PC-9 (cell line): ENCODE measurements at regions not wholly inside any gene's neighbourhood (a gene's known extent, or its start where the extent isn't known, plus 50 kb on each side); places are given as distances from the start of the nearest gene placed in this dataset.

Source experiments
- BruUV-seq: library from RNA; stranded (reverse); fragments of 400-500 nt; replicated peaks from 2 replicates; lab custom pipeline; 2021; lab: Mats Ljungman, UMichigan
- CTCF ChIA-PET: fragments of 300-600 bp; sonication (Branson Sonifier 250); formaldehyde crosslinking; loops from one replicate; lab custom pipeline; 2022; ENCODE audit warnings: antibody characterized with exemption; lab: Charles Lee
- POLR2A ChIA-PET: fragments of 300-600 bp; sonication (Branson Sonifier 250); formaldehyde crosslinking; loops from one replicate; lab custom pipeline; 2022; ENCODE audit warnings: antibody characterized with exemption; ENCODE audit not compliant: unreplicated experiment; lab: Charles Lee
- DNase-seq, 2 experiments: peaks; one replicate each; pipeline versions ENCODE4 v3.0.0 to v3.0.0-alpha.2; 2015 to 2022; ENCODE audit warnings: mixed read lengths in 1 of 2
- H2AFZ ChIP-seq: fragments of 200-600 bp; sonication (generic); 2 replicates; pipeline ENCODE4 v1.8.1; 2017; ENCODE audit warnings: antibody characterized with exemption
- H3F3A ChIP-seq: fragments of 200-600 bp; sonication (generic); 2 replicates; pipeline ENCODE4 v1.8.1; 2017; ENCODE audit warnings: antibody characterized with exemption, mild to moderate bottlenecking, low read depth; ENCODE audit not compliant: insufficient read depth
- H3K27ac ChIP-seq: fragments of 200-600 bp; sonication (generic); 2 replicates; pipeline ENCODE4 v1.6.1; 2016; ENCODE audit warnings: mixed run types
- H3K27me3 ChIP-seq: fragments of 200-600 bp; sonication (generic); 2 replicates; pipeline ENCODE4 v1.6.1; 2016; ENCODE audit warnings: low read depth, mixed run types; ENCODE audit not compliant: insufficient read depth
- H3K36me3 ChIP-seq: fragments of 200-600 bp; sonication (generic); 2 replicates; pipeline ENCODE4 v1.6.1; 2016; ENCODE audit warnings: low read depth, mixed run types
- H3K4me1 ChIP-seq: fragments of 200-600 bp; sonication (generic); replicated peaks from 2 replicates; pipeline ENCODE4 v1.6.1; 2016; ENCODE audit warnings: mixed run types; ENCODE audit not compliant: insufficient read depth
- H3K4me2 ChIP-seq: fragments of 200-600 bp; sonication (generic); 2 replicates; pipeline ENCODE4 v1.6.1; 2017; ENCODE audit warnings: mixed run types
- H3K4me3 ChIP-seq: fragments of 200-600 bp; sonication (generic); 2 replicates; pipeline ENCODE4 v1.6.1; 2016; ENCODE audit warnings: mixed run types
- H3K79me2 ChIP-seq: fragments of 200-600 bp; sonication (generic); 2 replicates; pipeline ENCODE4 v1.6.1; 2017; ENCODE audit warnings: low read depth, mixed run types
- H3K9me2 ChIP-seq: fragments of 200-600 bp; sonication (generic); 2 replicates; pipeline ENCODE4 v1.8.1; 2017; ENCODE audit warnings: mild to moderate bottlenecking; ENCODE audit not compliant: insufficient read depth
- H3K9me3 ChIP-seq: fragments of 200-600 bp; sonication (generic); 2 replicates; pipeline ENCODE4 v1.8.1; 2016; ENCODE audit warnings: low read depth; ENCODE audit not compliant: insufficient read depth
- H4K20me1 ChIP-seq: fragments of 200-600 bp; sonication (generic); 2 replicates; pipeline ENCODE4 v1.8.1; 2017; ENCODE audit not compliant: insufficient read depth
- CTCF ChIP-seq: fragments of 200-600 bp; sonication (generic); conservative IDR thresholded peaks from 2 replicates; pipeline ENCODE4 v1.6.1; 2017; ENCODE audit warnings: mixed run types, antibody characterized with exemption, mild to moderate bottlenecking, moderate library complexity
- EZH2 ChIP-seq: fragments of 200-600 bp; sonication (generic); IDR thresholded peaks from 2 replicates; pipeline ENCODE4 v1.8.0; 2017; ENCODE audit warnings: antibody characterized with exemption, low read depth
- intact Hi-C: fragments of 100-400 bp; cut with micrococcal nuclease; formaldehyde crosslinking; loops from one replicate; pipeline ENCODE4 v1.10.0; 2022; ENCODE audit not compliant: unreplicated experiment

GRCh38 chr3:68090571-68090970, 436.2 kb upstream of the SUCLG2 start:
- Histone ChIP-seq H3K36me3 (no peaks in the 10 kb centered on the region), H3K9me3 (no peaks in the 10 kb centered on the region), H2AFZ (no peak overlapping the region), H3K27ac (no peak overlapping the region), H3K4me1 (no peaks in the 10 kb centered on the region), H3K27me3 (no peaks in the 10 kb centered on the region), H3K4me3 (no peak overlapping the region), H3K79me2 (no peaks in the 10 kb centered on the region), H4K20me1 (no peaks in the 10 kb centered on the region), H3K4me2 (no peak overlapping the region), H3K9me2 (no peaks in the 10 kb centered on the region), H3F3A (no peaks in the 10 kb centered on the region)
- ChIA-PET POLR2A (no interaction called here), CTCF (no interaction called here)
- TF ChIP-seq CTCF (no peak), EZH2 (no peak)
- no TSS peak for BruUV-seq
- DNase-seq: no peak
- intact Hi-C loops: no loop called here

GRCh38 chr3:68089572-68090011, 435.2 kb upstream of the SUCLG2 start:
- TF ChIP-seq EZH2 (no peak), CTCF (no peak)
- no peaks in the 10 kb centered on the region for H3K9me3 ChIP-seq
- intact Hi-C loops: no loop called here
- BruUV-seq: no TSS peak
- no peaks in the 10 kb centered on the region for H3K9me2 ChIP-seq
- DNase-seq: no peak
- H3K4me2 ChIP-seq: no peak overlapping the region
- POLR2A ChIA-PET: no interaction called here
- no peaks in the 10 kb centered on the region for H4K20me1 ChIP-seq
- no peaks in the 10 kb centered on the region for H3K36me3 ChIP-seq
- no peak overlapping the region for H2AFZ ChIP-seq
- H3K4me1 ChIP-seq: no peaks in the 10 kb centered on the region
- H3F3A ChIP-seq: no peaks in the 10 kb centered on the region
- no peaks in the 10 kb centered on the region for H3K79me2 ChIP-seq
- H3K27me3 ChIP-seq: no peaks in the 10 kb centered on the region
- CTCF ChIA-PET: no interaction called here
- H3K27ac ChIP-seq: no peak overlapping the region
- H3K4me3 ChIP-seq: no peak overlapping the region

- Histone ChIP-seq H3K4me2 (no peak overlapping the region), H4K20me1 (no peaks in the 10 kb centered on the region), H3K27me3 (no peaks in the 10 kb centered on the region), H3K36me3 (no peaks in the 10 kb centered on the region), H3K79me2 (no peaks in the 10 kb centered on the region), H3K4me3 (no peak overlapping the region), H3K4me1 (no peaks in the 10 kb centered on the region), H3F3A (no peaks in the 10 kb centered on the region), H3K9me2 (no peaks in the 10 kb centered on the region), H3K9me3 (no peaks in the 10 kb centered on the region), H2AFZ (no peak overlapping the region), H3K27ac (no peak overlapping the region)
- no peak for TF ChIP-seq EZH2
- TF ChIP-seq CTCF: no peak
- BruUV-seq: no TSS peak
- no peak for DNase-seq
- intact Hi-C loops: no loop called here
- POLR2A ChIA-PET: no interaction called here
- CTCF ChIA-PET: no interaction called here
Measured at GRCh38 chr3:68088636-68089035, 434.2 kb upstream of the SUCLG2 start.
